ENCODE measurements at regions not wholly inside any gene's neighbourhood (a gene's known extent, or its start where the extent isn't known, plus 50 kb on each side); places are given as distances from the start of the nearest gene placed in this dataset.

DNA sequence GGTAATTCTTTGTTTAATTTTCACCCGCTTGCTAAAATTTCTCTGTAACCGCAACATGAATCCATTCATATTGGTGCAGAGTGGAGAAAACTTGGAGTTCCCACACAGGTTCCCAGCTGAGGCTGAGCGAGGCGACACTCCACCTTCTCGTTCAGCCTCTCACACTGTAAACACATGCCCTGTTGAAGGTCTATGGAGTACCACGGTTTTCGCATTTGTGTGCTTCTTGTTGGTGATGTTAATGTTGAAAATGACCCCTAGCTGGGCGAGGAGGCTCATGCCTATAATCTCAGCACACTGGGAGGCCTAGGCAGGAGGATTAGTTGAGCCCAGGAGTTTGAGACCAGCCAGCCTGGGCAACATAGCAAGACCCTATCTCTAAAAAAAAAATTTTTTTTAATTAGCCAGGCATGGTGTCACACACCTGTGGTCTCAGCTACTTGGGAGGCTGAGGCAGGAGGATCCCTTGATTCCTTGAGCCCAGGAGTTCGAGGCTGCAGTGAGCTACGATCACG lies 67.2 kb downstream of the ARHGEF18 start:
- TF ChIP-seq CTCF (IDR thresholded peaks at IDR 0.05; ENCODE audit: control extremely low read depth, extremely low read depth, low read depth, missing control alignments) = no peak
- ChIA-PET POLR2A (no interaction called here), CTCF (interaction anchor here (0.9 kb wide), 1 partner anchor 37 kb away, joined by 3 read pairs; no protein-coding TSS in a partner anchor)
- no peak for DNase-seq (ENCODE audit: extremely low spot score)

GRCh38 chr19:7417671-7418324 lies 69.1 kb downstream of the ARHGEF18 start:
- TF ChIP-seq CTCF (IDR thresholded peaks at IDR 0.05; ENCODE audit: control extremely low read depth, extremely low read depth, low read depth, missing control alignments) = no peak
- POLR2A ChIA-PET = interaction anchor here (0.6 kb wide), 1 partner anchor 390 kb away, joined by 4 read pairs; no protein-coding TSS in a partner anchor
- CTCF ChIA-PET = interaction anchor here (1.4 kb wide), 1 partner anchor 12 kb away, joined by 3 read pairs; no protein-coding TSS in a partner anchor
- DNase-seq (ENCODE audit: extremely low spot score) = no peak

GRCh38 chr19:7418596-7418995 lies 69.9 kb downstream of the ARHGEF18 start:
- DNase-seq (ENCODE audit: extremely low spot score) = no peak
- no peak for TF ChIP-seq CTCF (IDR thresholded peaks at IDR 0.05; ENCODE audit: control extremely low read depth, extremely low read depth, low read depth, missing control alignments)
- ChIA-PET POLR2A (no interaction called here), CTCF (no interaction called here)

- CTCF ChIA-PET = no interaction called here
- POLR2A ChIA-PET = no interaction called here
- TF ChIP-seq CTCF (IDR thresholded peaks at IDR 0.05; ENCODE audit: control extremely low read depth, extremely low read depth, low read depth, missing control alignments) = no peak
- no peak for DNase-seq (ENCODE audit: extremely low spot score)
Observed at GRCh38 chr19:7419153-7419552, 69.7 kb downstream of the PEX11G start.

GRCh38 chr19:7419777-7420439 lies 68.9 kb downstream of the PEX11G start:
- ChIA-PET POLR2A (no interaction called here), CTCF (no interaction called here)
- no peak for TF ChIP-seq CTCF (IDR thresholded peaks at IDR 0.05; ENCODE audit: control extremely low read depth, extremely low read depth, low read depth, missing control alignments)
- no peak for DNase-seq (ENCODE audit: extremely low spot score)

DNA sequence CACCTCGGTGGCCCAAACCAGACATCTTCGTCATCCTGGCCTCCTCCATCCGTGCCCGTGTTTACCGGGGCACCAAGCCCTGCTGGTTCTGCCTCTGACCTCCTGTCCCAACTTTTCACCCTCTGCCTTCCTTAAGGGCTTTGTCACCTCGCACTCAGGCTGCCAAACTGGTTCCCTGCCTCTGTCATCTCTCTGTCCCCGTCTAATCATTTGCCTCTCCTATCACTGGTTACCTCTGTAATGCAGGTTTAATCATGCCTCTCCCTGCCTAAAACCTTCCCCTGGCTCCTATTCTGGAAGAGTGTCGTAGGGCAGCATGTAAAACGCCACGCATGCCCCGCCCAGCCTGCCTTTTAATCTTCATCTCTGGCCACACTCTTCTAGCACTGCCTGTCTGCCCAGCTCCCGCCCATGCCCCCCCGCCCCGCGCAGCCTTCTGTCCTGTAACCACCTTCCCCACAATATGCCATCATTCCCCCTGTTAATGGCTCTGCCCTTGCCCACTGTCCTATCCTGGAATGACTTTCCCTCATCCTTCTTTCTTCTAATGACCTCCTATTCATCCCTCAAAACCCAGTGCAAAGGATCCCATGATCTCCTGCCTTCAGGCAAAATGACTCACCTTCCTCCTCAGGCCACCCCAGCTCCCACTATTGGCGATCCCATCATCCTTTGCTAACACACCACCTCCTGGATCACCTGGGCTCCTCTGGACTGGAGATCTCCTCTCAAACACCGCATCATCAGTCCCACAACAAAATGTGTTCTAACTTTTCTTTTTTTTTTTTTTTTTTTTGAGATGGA lies 66.7 kb downstream of the PEX11G start:
- ChIA-PET CTCF (interaction anchor here (1.2 to 1.6 kb wide), 3 partner anchors 13 to 55 kb away, joined by 3 read pairs; no protein-coding TSS in a partner anchor), POLR2A (no interaction called here)
- no peak for TF ChIP-seq CTCF (IDR thresholded peaks at IDR 0.05; ENCODE audit: control extremely low read depth, extremely low read depth, low read depth, missing control alignments)
- DNase-seq (ENCODE audit: extremely low spot score) = no peak

Data from GM10248 (cell line).